ENCODE measurements at regions not wholly inside any gene's neighbourhood (a gene's known extent, or its start where the extent isn't known, plus 50 kb on each side); places are given as distances from the start of the nearest gene placed in this dataset.

DNA sequence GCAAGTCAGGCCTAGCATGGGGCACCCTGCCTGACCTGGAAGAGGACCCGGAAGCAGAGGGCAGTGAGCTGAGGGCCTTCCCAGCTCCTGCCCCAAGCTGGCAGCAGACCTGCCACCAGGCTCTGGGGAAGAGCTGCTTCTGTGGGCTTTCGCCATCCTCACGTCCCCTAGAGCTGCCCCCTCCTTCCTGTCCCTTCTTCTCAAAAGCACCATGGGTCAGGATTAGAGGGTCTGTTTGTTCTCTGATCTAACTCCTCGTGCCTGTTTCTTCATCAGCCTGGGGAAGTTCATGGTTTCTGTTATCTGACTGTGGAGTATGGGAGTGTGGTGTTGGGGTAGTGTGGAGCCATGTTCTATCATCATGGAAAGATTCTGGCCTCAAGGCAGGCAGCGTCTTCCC, 58.4 kb upstream of the POLG start:
- no peaks in the 10 kb centered on the region for H3K36me3 Mint-ChIP-seq
- peaks cover 15% of the 10 kb centered on the region for H3K4me1 Mint-ChIP-seq (ENCODE audit: unreplicated experiment)
- H3K27me3 Mint-ChIP-seq, result peaks cover 89% of the 10 kb centered on the region
- DNase-seq (ENCODE audit: extremely low spot score, unreplicated experiment), result no peak
- TF ChIP-seq, protein P1, sequence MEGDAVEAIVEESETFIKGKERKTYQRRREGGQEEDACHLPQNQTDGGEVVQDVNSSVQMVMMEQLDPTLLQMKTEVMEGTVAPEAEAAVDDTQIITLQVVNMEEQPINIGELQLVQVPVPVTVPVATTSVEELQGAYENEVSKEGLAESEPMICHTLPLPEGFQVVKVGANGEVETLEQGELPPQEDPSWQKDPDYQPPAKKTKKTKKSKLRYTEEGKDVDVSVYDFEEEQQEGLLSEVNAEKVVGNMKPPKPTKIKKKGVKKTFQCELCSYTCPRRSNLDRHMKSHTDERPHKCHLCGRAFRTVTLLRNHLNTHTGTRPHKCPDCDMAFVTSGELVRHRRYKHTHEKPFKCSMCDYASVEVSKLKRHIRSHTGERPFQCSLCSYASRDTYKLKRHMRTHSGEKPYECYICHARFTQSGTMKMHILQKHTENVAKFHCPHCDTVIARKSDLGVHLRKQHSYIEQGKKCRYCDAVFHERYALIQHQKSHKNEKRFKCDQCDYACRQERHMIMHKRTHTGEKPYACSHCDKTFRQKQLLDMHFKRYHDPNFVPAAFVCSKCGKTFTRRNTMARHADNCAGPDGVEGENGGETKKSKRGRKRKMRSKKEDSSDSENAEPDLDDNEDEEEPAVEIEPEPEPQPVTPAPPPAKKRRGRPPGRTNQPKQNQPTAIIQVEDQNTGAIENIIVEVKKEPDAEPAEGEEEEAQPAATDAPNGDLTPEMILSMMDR (conservative IDR thresholded peaks at IDR 0.05), result no peak
- no peak overlapping the region for H3K27ac Mint-ChIP-seq
- H3K4me3 Mint-ChIP-seq, result no peak overlapping the region
- H3K9me3 Mint-ChIP-seq, result no peaks in the 10 kb centered on the region

DNA sequence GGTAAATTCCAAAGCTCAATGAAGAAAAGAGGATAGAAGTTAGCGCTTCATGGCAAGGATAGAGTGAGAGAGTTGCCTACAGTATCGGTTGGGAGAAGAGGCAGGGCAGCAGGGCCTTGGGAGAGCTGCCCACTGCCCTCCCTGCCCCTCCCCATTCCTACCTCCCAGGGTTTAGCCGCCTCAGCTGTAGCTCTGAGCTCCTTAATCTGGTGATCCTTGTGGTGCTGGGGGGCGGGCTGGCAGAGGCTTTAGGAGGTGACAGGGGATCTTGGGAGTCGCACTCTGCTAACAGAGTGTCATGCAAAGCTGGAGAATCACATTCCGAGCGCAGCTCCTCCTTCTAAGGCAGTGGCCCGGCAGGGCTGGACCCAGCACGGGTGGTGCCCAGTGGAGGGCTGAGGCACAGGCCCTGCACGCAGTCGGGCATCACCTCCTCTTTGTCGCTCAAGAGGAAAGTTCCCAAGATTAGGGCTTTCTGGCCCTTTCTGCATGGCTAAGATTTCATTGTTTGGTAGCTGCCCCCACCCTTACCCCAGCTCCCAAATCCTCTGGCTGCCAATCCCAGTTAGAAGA, 57.1 kb upstream of the POLG start:
- H3K27ac Mint-ChIP-seq, result no peak overlapping the region
- H3K9me3 Mint-ChIP-seq, result no peaks in the 10 kb centered on the region
- H3K27me3 Mint-ChIP-seq, result peaks cover 86% of the 10 kb centered on the region
- no peak for DNase-seq (ENCODE audit: extremely low spot score, unreplicated experiment)
- H3K4me3 Mint-ChIP-seq, result no peak overlapping the region
- TF ChIP-seq, protein P1 (conservative IDR thresholded peaks at IDR 0.05), result no peak
- H3K36me3 Mint-ChIP-seq, result no peaks in the 10 kb centered on the region
- peaks cover 15% of the 10 kb centered on the region for H3K4me1 Mint-ChIP-seq (ENCODE audit: unreplicated experiment)

GRCh38 chr15:89389841-89390603, 55.4 kb upstream of the POLG start:
- H3K27me3 Mint-ChIP-seq, result peaks cover 80% of the 10 kb centered on the region
- no peak overlapping the region for H3K27ac Mint-ChIP-seq
- no peak overlapping the region for H3K4me3 Mint-ChIP-seq
- TF ChIP-seq, protein P1 (conservative IDR thresholded peaks at IDR 0.05), result no peak
- no peaks in the 10 kb centered on the region for H3K9me3 Mint-ChIP-seq
- DNase-seq (ENCODE audit: extremely low spot score, unreplicated experiment), result no peak
- peaks cover 14% of the 10 kb centered on the region for H3K4me1 Mint-ChIP-seq (ENCODE audit: unreplicated experiment)
- no peaks in the 10 kb centered on the region for H3K36me3 Mint-ChIP-seq

- no peaks in the 10 kb centered on the region for H3K9me3 Mint-ChIP-seq
- H3K36me3 Mint-ChIP-seq, result no peaks in the 10 kb centered on the region
- TF ChIP-seq, protein P1 (conservative IDR thresholded peaks at IDR 0.05), result no peak
- no peak for DNase-seq (ENCODE audit: extremely low spot score, unreplicated experiment)
- H3K4me1 Mint-ChIP-seq (ENCODE audit: unreplicated experiment), result peaks cover 14% of the 10 kb centered on the region
- H3K27me3 Mint-ChIP-seq, result peaks cover 67% of the 10 kb centered on the region
- H3K27ac Mint-ChIP-seq, result no peak overlapping the region
- no peak overlapping the region for H3K4me3 Mint-ChIP-seq
Observed at GRCh38 chr15:89387140-89387903, 52.7 kb upstream of the POLG start.

DNA sequence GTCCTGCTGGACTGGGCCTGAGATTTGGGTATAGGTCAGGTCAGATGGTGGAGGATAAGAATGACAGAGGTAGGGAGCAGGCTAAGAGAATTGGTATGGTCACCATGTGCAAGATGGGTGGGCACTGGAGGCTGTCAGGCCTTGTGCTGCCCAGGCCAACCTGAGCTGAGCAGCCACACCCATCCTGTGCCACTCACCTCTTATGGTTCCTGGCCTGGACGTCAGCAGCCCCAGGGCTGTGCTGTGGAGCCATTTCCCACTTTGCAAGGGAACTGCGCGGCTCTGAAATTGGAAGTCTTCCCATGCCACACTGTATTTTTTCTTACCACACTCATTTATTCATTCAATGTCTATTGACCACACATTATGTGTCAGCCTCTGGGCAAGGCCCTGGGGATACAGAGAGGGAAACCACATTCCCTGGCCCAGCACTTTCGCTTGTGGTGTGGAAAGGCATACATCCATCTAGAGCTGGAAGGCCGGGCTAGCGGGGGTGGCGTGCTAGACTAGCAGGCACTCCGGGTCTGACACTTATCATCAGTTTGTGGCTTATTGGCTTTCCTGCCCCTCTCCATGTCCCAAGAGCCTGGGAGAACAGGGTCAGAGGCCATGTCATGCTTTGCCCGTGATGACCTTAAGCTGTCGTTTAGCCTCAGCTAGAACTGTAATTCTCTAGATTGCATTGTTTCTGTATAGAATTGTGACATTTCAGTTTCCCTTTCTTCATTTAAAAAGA, 51.1 kb upstream of the POLG start:
- H3K27ac Mint-ChIP-seq, result no peak overlapping the region
- no peak overlapping the region for H3K4me3 Mint-ChIP-seq
- no peaks in the 10 kb centered on the region for H3K36me3 Mint-ChIP-seq
- TF ChIP-seq, protein P1 (conservative IDR thresholded peaks at IDR 0.05), result no peak
- H3K9me3 Mint-ChIP-seq, result no peaks in the 10 kb centered on the region
- H3K4me1 Mint-ChIP-seq (ENCODE audit: unreplicated experiment), result peaks cover 14% of the 10 kb centered on the region
- peaks cover 71% of the 10 kb centered on the region for H3K27me3 Mint-ChIP-seq
- no peak for DNase-seq (ENCODE audit: extremely low spot score, unreplicated experiment)
